ENCODE measurements at regions not wholly inside any gene's neighbourhood (a gene's known extent, or its start where the extent isn't known, plus 50 kb on each side); places are given as distances from the start of the nearest gene placed in this dataset.
A peak's percentile ranks its signal among the peaks of the same experiment; 100 is the strongest.
"Not testable (repeated sequence)": the region's sequence is repeated elsewhere in the genome, so short reads cannot be mapped to it uniquely, and the experiment has no call there.

GRCh38 chr2:122070241-122070731 is 314.8 kb downstream of the TSN start:
- peak; percentile 46 for DNase-seq (ENCODE audit: low spot score)

- peak; percentile 45 for DNase-seq (ENCODE audit: low spot score)
Measured at GRCh38 chr2:122072666-122073065, 317.2 kb downstream of the TSN start.

GRCh38 chr2:122074201-122074600 is 318.8 kb downstream of the TSN start:
- no peak for DNase-seq (ENCODE audit: low spot score)

GRCh38 chr2:122075381-122075780 is 319.9 kb downstream of the TSN start:
- no peak for DNase-seq (ENCODE audit: low spot score)

DNA sequence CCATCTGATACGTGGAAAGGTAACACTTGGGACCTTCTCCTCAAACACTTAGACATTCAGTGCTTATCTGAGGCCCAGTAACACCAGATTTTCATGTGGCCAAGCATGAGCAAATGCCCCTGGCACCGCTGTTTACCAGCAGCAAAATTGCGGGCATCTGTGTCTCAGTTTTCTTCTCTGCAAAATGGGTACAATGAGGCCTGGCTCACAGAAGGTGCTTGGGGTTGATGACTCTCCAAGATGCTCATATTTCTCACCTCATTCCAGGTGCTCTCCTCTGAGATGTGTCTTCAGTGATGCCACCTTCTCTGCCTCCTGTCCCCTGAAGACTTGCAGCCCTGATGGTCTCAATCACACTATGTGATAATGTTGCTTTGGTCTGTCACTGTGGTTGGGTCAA is 321.7 kb downstream of the TSN start:
- DNase-seq (ENCODE audit: low spot score), result no peak

GRCh38 chr2:122077771-122078170 is 322.3 kb downstream of the TSN start:
- no peak for DNase-seq (ENCODE audit: low spot score)

GRCh38 chr2:122078451-122078850 is 323.0 kb downstream of the TSN start:
- peak; percentile 21 for DNase-seq (ENCODE audit: low spot score)

DNA sequence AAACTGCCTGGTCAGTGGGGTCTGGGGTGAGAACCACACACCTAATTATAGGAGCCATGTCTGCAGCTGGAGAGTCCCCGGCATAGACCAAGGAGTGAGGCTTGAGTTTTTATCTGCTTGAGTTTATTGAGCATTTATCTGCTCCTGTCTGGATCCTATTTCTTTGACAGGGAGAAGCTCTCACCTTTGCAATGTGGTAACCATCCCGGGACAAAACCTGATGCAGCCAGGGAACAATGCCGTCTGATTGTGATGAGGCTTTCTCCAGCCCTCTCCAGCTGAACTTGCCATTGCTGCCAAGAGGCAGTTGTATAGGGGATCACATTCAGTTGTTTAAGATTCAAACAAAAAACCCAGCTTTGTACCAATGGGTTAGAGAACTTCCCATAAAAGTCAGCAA is 324.4 kb downstream of the TSN start:
- no peak for DNase-seq (ENCODE audit: low spot score)

DNA sequence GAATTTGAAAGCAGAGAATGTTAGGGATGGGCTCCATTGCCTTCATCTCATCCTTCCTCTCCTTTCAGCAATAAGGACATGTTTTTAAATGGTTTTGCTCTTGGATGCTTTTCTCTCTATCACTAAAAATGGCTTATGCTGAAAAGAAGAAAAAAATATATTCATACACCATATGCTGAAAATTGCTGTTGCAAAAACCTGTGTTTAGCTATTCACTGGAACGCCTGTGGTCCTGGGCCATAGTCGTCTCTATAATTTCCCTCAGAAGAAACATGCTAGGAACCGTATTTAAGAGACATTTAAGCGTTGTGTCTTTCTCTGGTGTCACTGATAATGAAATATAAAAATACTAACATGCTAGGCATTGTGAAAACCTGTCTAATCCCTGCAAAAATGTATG is 324.9 kb downstream of the TSN start:
- no peak for DNase-seq (ENCODE audit: low spot score)

DNA sequence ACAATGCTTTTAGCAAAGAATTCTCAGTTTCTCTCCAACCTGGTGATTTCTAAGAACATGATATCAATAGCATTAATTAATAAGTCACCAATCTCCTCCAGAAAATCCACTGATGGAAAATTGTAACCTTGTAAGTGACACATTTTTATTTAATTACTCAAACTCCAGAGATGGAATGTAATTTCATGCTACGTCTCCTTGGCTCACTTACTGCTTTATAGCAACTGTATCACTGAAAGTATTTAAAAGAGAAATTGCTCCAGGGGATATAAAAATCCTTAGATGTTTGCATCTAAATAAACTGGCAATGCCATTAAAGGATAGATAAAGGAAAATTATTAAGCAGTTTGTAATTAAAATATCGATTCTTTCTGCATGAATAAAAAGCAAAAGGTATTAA is 325.4 kb downstream of the TSN start:
- no peak for DNase-seq (ENCODE audit: low spot score)

GRCh38 chr2:122081751-122082150 is 326.3 kb downstream of the TSN start:
- no peak for DNase-seq (ENCODE audit: low spot score)

DNA sequence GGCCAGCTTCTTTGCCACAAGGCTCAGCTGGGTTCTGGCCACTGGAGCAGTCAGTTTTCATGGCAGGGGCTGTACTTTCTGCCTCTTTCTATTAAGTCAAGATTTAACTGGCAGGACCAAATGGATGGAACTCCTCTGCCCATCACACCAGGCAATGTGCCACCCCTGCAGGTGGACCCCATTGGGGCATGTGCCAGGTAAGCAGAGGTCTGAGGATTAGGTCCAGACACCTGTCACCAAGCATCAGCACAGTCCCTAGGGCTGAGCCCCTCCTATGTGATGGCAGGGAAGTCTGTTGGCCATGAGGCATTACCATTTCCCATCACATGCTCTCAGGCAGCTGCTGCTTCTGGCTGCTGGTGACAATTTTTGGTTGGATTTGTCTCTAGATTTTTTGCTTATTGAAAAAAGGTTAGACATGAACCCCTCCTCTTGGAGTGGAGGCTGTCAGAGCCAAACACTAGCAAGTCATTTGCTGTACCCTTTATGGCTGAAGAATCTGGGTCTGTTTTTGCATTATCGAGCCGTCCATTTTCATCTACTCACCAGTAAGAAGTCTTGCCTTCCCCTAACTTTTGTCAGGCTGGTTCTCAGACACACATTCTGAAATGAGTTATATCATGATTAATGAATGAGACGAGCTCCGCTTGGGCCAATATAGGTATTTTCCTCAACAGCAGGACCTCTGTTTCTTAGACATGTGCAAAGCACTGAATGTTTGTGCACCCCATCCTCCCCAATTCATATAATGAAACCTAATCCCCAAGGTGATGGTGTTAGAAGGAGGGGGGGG is 328.0 kb downstream of the TSN start:
- DNase-seq (ENCODE audit: low spot score), result no peak

GRCh38 chr2:122085672-122086071 is 330.2 kb downstream of the TSN start:
- not testable (repeated sequence) for DNase-seq (ENCODE audit: low spot score)

DNA sequence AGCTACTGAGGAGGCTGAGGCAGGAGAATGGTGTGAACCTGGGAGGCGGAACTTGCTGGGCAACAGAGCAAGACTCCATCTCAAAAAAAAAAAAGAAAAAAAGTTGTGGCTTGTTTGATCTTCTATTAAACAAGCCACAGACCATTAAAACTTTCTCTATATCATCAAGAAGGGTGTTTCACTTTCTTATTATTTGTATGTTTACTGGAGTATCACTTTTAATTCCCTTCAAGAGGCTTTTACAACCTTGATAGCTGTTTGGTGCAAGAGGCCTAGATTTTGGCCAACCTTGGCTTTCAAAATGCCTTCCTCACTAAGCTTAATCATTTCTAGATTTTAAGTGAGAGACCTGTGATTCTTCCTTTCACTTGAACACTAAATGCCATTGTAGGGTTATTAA is 339.1 kb downstream of the TSN start:
- no peak for DNase-seq (ENCODE audit: low spot score)

DNA sequence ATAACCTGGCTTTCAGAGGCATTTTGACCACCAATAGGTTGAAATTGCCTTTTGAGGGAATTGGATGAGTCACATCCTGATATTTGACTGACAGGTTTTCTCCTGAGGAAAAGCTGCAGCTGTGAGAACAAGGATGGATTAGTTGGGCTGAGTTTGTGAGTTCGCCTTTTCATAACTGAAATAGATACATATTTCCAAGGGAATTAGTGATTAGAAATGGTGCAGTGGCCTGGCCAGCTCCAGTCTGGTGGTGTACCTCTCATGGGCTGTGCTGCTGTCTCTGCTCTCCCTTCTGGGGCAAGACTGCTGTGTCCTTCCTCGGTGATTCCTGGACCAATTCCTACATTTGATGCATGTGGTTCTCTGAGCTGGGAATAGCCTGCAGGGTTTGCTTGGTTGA is 341.3 kb downstream of the TSN start:
- DNase-seq (ENCODE audit: low spot score), result no peak

- no peak for DNase-seq (ENCODE audit: low spot score)
Measured at GRCh38 chr2:122098306-122098705, 342.9 kb downstream of the TSN start.

DNA sequence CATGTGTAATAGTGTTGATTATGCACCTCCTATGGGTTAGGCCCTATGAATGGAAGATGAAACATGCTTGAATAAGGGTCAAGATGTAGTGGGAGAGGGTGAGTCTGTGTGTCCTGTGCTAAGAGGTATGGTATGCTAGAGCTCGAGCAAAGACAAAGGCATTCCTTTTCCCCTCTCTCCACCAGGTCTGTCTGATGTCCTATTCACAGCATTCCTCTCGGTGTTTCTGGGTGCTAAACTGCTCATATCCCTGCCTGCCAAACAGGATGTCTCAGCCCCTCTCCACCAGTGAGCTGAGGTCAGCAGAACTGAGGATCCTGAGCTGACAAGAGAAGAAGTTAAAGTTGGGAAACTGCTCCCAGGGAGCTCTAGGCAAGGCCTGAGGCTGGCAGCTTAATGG is 344.9 kb downstream of the TSN start:
- DNase-seq (ENCODE audit: low spot score), result peak; percentile 23

DNA sequence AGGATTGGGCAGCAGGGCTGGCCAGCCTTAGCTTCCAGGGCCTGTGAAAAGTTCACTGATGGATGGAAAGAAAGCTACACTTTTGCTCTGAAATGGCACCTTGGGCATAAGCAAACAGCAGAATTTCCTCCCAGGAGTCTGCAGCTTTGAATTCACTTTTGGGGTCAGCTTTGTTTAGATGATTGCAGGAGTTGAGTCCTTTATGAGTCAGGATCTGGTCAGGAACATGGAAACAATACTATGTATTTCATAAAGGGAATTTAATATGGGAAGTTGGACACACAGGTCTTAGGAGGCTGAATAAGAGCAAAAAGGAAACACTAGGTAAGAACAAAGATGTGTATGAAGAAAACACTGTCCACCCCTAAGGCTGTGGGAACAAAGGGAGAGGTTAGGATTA is 345.3 kb downstream of the TSN start:
- DNase-seq (ENCODE audit: low spot score), result no peak

DNA sequence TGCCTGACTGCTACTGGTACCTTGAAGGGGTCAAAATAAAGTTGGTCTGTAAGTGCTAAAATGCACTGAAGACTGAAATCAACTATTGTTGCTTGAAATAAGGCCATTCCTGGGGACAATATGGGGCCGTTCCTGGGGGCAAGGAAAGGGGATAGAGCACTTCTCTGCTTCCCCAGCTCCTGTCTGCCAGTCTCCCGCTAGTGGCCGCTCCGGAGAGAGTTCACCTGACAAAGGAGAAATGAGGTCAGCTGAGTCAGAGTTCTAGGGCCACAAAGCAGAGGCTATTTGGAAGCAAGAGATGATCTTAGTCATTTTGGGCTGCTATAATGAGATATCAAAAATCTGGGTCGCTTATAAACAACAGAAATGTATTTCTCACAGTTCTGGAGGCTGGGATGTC is 345.9 kb downstream of the TSN start:
- no peak for DNase-seq (ENCODE audit: low spot score)

DNA sequence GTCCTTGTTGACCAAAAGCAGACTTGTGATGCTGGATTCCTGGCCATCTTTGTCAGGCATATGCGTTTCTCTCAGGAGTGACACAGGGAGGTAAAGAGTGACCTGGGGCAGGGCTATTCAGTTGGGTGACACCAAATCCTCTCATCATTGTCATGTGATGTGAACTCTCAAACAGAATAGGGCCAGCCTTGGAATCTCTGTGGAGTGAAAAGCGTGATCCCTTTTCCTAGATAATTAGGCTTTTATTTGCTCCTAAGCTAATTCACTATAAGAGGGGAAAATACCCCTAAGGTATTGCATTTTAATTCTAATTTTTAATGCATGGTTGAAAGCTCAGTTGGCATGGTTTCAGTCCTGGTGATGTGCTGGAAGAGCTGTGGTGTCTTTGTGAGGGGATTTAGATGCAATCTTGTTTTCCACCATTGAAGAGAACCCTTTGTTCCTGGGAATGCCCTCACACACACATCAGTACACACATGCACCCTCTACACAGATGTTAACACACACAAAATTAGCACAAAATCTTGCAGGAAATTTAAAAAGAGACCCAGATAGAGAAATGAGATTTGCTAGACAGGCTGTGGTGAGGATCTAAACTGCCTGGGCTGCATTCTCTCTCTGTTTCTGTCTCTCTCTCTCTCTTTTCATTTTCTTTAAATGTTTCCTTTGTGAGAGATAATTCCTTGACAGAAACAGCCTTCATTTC is 349.9 kb downstream of the TSN start:
- DNase-seq (ENCODE audit: low spot score), result no peak

DNA sequence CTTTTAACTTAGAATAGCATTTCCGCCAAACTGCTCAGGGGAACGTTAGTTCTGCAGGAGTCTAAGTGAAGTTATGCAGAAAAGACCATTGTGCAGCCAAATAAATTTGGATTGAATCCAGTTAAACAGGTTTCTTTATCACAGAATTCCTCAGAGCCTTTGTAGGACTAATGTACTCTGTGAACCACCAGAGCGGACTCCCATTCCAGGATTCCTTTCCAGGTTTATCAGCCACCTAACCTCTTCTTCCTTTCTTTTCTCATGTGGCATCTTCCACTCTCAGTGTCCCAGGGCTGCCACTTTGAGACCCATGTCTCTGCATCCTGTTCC is 350.4 kb downstream of the TSN start:
- DNase-seq (ENCODE audit: low spot score), result no peak

GRCh38 chr2:122108186-122108585 is 352.7 kb downstream of the TSN start:
- no peak for DNase-seq (ENCODE audit: low spot score)

- no peak for DNase-seq (ENCODE audit: low spot score)
Measured at GRCh38 chr2:122112216-122113005, 357.0 kb downstream of the TSN start.
